Body of pancreas (tissue), 4 donors: ENCODE measurements at regions not wholly inside any gene's neighbourhood (a gene's known extent, or its start where the extent isn't known, plus 50 kb on each side); places are given as distances from the start of the nearest gene placed in this dataset.

Experiments used
- POLR2A ChIP-seq, 3 donors: fragments of 450-650 bp; IDR thresholded peaks; one replicate each; pipeline ENCODE4 v1.6.1; 2016; ENCODE audit warnings: antibody characterized with exemption in 3 of 3, mild to moderate bottlenecking in 2 of 3
- TF ChIP-seq, protein P1 (sequence below), 7 experiments: fragments of 450-650 bp in 4 of 7; fragments of 200-600 bp in 3 of 7; sonication (generic) in 3 of 7; IDR thresholded peaks; one replicate each; pipeline ENCODE4 v1.5.1; 2016 to 2019; ENCODE audit warnings: antibody characterized with exemption in 7 of 7

DNA sequence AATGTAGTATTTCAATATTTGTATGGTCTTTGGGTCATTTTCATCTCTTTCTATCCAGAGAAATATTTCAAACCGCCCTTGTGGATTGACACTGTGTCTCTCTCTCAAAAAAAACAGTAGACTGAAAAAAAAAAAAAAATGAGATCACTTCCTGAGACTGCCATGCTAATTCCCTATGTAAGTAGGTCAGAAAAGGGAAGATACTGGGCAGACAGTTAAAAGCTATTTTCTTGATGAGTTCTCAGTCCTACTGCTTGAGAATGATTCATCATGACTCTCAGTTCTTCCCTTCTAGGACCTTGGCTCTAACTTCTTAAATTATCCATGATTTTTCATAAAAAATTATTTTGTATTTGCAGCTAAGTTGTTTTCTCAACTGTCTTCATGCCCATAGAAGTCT, 672.3 kb upstream of the REG3G start:
- TF ChIP-seq, protein P1, sequence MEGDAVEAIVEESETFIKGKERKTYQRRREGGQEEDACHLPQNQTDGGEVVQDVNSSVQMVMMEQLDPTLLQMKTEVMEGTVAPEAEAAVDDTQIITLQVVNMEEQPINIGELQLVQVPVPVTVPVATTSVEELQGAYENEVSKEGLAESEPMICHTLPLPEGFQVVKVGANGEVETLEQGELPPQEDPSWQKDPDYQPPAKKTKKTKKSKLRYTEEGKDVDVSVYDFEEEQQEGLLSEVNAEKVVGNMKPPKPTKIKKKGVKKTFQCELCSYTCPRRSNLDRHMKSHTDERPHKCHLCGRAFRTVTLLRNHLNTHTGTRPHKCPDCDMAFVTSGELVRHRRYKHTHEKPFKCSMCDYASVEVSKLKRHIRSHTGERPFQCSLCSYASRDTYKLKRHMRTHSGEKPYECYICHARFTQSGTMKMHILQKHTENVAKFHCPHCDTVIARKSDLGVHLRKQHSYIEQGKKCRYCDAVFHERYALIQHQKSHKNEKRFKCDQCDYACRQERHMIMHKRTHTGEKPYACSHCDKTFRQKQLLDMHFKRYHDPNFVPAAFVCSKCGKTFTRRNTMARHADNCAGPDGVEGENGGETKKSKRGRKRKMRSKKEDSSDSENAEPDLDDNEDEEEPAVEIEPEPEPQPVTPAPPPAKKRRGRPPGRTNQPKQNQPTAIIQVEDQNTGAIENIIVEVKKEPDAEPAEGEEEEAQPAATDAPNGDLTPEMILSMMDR (IDR thresholded peaks at IDR 0.05) = no peak
- TF ChIP-seq POLR2A (IDR thresholded peaks at IDR 0.05) = no peak
